ENCODE measurements at regions not wholly inside any gene's neighbourhood (a gene's known extent, or its start where the extent isn't known, plus 50 kb on each side); places are given as distances from the start of the nearest gene placed in this dataset.

DNA sequence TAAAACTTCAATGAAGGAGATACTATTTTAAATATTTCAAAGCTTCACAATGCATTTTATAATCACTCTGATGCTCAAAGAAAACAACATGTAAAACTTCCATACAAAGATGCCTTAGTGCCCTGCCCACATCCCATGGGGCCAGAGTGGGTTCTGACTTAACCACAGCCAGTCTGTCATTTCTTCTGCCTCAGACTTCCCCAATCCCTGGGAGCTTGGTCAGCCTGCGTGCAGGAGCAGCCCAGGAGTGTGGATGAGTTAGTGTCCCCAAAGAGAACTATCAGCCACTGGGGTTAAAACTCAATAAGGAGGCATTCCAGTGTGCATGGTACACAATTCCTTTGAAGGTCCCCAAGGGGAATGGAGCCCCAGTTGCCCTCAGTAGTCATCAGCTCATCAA, 100.3 kb downstream of the PTCSC3 start:
- TF ChIP-seq CTCF (IDR thresholded peaks at IDR 0.05) (no peak), ZFX (IDR thresholded peaks at IDR 0.05; ENCODE audit: borderline replicate concordance) (no peak)

All from 22Rv1 (cell line).